ENCODE measurements at regions not wholly inside any gene's neighbourhood (a gene's known extent, or its start where the extent isn't known, plus 50 kb on each side); places are given as distances from the start of the nearest gene placed in this dataset.

DNA sequence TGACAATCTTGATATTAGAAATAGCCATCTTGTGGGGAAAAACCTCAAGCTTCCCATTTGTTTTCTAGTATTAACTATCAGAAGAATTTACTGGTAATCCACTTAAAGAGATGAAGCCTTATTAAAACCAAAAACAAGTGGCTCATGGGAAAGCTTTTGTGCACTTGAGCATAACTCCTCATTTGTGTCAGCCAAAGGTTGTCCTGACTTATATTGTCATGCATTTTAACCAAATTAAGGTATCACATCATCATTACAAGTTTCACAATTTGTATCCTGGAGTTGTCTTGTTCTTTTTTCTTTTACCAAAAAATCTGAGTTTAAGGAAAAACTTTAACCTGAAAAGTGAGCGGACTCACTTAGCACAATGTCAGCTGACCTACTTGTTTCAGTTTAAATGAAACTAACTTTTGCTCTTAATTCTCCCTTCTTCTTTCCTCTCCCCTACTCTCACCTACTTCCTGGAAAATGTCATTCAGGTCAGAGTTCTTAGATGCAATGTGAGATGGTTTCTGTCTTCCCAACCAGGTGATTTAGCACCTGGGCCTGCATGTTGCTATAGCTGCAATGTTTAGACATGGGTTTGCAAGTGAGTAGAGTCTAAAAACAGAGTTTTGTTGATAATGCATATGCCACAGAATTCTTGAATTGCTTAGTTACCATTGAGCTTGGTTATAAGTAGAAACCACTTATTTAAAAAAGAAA, 82.8 kb downstream of the TNFAIP3 start:
- CTCF ChIA-PET = interaction anchor here (6.2 kb wide), 1 partner anchor 245 kb away, joined by 50 read pairs; no protein-coding TSS in a partner anchor
- Histone ChIP-seq H3K9me3 (no peaks in the 10 kb centered on the region), H3K4me3 (no peak overlapping the region), H3K27ac (no peak overlapping the region), H3K4me2 (no peak overlapping the region), H3K4me1 (no peaks in the 10 kb centered on the region)
- DNase-seq (ENCODE audit: low read depth in 1 of 2, low spot score in 1 of 2) = no peak
- TF ChIP-seq HOXA7 (CRISPR knock-in tag; IDR thresholded peaks at IDR 0.05) (no peak), SMC3 (IDR thresholded peaks at IDR 0.05) (no peak), NR3C1 (IDR thresholded peaks at IDR 0.05) (no peak), FOSL2 (IDR thresholded peaks at IDR 0.05) (no peak), FOSL2 (CRISPR knock-in tag; IDR thresholded peaks at IDR 0.05) (no peak), ZC3H11A (IDR thresholded peaks at IDR 0.05) (no peak), BHLHE40 (IDR thresholded peaks at IDR 0.05; ENCODE audit: low read depth, low read length) (no peak), KDM5A (IDR thresholded peaks at IDR 0.05) (no peak), EP300 (IDR thresholded peaks at IDR 0.05) (no peak), HDAC2 (IDR thresholded peaks at IDR 0.05) (no peak), POLR2AphosphoS2 (conservative IDR thresholded peaks at IDR 0.05; ENCODE audit: low read length) (no peak), CHD4 (IDR thresholded peaks at IDR 0.05; ENCODE audit: borderline replicate concordance) (no peak), HEYL (CRISPR knock-in tag; IDR thresholded peaks at IDR 0.05) (no peak), PHF8 (IDR thresholded peaks at IDR 0.05; ENCODE audit: borderline replicate concordance, low read depth) (no peak), ZSCAN20 (CRISPR knock-in tag; IDR thresholded peaks at IDR 0.05) (no peak), JUN (IDR thresholded peaks at IDR 0.05) (no peak), RNF2 (IDR thresholded peaks at IDR 0.05; ENCODE audit: borderline replicate concordance, low read depth) (no peak), FOXS1 (CRISPR knock-in tag; IDR thresholded peaks at IDR 0.05) (no peak)
- TF ChIP-seq, protein P1, sequence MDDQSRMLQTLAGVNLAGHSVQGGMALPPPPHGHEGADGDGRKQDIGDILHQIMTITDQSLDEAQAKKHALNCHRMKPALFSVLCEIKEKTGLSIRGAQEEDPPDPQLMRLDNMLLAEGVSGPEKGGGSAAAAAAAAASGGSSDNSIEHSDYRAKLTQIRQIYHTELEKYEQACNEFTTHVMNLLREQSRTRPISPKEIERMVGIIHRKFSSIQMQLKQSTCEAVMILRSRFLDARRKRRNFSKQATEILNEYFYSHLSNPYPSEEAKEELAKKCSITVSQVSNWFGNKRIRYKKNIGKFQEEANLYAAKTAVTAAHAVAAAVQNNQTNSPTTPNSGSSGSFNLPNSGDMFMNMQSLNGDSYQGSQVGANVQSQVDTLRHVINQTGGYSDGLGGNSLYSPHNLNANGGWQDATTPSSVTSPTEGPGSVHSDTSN (IDR thresholded peaks at IDR 0.05) = no peak
- POLR2A ChIA-PET = no interaction called here
- ATAC-seq = no peak
- WGBS (ENCODE audit: missing lambda C conversion rate) = 93% methylated on average over 1 of the region's 1 CpG
- no peak for FAIRE-seq

DNA sequence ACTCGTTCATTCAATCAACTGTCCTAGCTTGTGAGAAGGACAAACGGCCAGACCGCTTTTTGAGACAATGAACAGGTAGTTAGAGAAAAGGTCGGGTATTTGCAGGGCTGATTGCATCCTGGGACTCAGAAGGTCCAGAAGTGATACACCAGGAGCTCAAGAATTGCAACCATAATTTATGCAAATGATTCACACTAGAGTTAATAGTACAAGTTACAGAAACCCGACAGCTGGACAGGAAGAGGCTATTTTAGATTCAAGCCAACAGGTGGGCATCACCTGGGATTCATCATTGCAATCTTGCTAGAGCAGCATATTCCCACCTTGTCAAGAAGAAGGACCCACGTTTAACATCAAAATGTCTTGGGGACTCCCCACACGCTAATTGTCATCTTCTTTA, 83.5 kb downstream of the TNFAIP3 start:
- no peaks in the 10 kb centered on the region for H3K9me3 ChIP-seq
- DNase-seq (ENCODE audit: low read depth in 1 of 2, low spot score in 1 of 2) (no peak), FAIRE-seq (no peak), ATAC-seq (no peak)
- 52% methylated on average over 7 of the region's 7 CpGs for WGBS (ENCODE audit: missing lambda C conversion rate)
- no peaks in the 10 kb centered on the region for H3K4me1 ChIP-seq
- CTCF ChIA-PET = no interaction called here
- TF ChIP-seq RFX5 (IDR thresholded peaks at IDR 0.05) (no peak), HDAC2 (IDR thresholded peaks at IDR 0.05) (no peak), RAD21 (conservative IDR thresholded peaks at IDR 0.05 in 1 of 2, IDR thresholded peaks at IDR 0.05 in 1 of 2) (no peak), HOXB13 (CRISPR knock-in tag; IDR thresholded peaks at IDR 0.05; ENCODE audit: low read depth) (no peak), NPAS2 (CRISPR knock-in tag; IDR thresholded peaks at IDR 0.05; ENCODE audit: borderline replicate concordance) (no peak)
- TF ChIP-seq, protein P2, sequence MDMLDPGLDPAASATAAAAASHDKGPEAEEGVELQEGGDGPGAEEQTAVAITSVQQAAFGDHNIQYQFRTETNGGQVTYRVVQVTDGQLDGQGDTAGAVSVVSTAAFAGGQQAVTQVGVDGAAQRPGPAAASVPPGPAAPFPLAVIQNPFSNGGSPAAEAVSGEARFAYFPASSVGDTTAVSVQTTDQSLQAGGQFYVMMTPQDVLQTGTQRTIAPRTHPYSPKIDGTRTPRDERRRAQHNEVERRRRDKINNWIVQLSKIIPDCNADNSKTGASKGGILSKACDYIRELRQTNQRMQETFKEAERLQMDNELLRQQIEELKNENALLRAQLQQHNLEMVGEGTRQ (IDR thresholded peaks at IDR 0.05) = no peak
- TF ChIP-seq, protein P3, sequence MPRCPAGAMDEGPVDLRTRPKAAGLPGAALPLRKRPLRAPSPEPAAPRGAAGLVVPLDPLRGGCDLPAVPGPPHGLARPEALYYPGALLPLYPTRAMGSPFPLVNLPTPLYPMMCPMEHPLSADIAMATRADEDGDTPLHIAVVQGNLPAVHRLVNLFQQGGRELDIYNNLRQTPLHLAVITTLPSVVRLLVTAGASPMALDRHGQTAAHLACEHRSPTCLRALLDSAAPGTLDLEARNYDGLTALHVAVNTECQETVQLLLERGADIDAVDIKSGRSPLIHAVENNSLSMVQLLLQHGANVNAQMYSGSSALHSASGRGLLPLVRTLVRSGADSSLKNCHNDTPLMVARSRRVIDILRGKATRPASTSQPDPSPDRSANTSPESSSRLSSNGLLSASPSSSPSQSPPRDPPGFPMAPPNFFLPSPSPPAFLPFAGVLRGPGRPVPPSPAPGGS (IDR thresholded peaks at IDR 0.05) = no peak
- TF ChIP-seq, protein P4, sequence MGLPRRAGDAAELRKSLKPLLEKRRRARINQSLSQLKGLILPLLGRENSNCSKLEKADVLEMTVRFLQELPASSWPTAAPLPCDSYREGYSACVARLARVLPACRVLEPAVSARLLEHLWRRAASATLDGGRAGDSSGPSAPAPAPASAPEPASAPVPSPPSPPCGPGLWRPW (IDR thresholded peaks at IDR 0.05) = no peak
- TF ChIP-seq, protein P1 (IDR thresholded peaks at IDR 0.05) = no peak
- POLR2A ChIA-PET = no interaction called here
- no peak overlapping the region for H3K27ac ChIP-seq
- H3K4me3 ChIP-seq = no peak overlapping the region
- H3K4me2 ChIP-seq = no peak overlapping the region
